Lower leg skin (tissue), 4 donors: ENCODE measurements at regions not wholly inside any gene's neighbourhood (a gene's known extent, or its start where the extent isn't known, plus 50 kb on each side); places are given as distances from the start of the nearest gene placed in this dataset.

Experiments used
- DNase-seq, 2 donors: peaks; one replicate each; pipeline ENCODE4 v3.0.0-alpha.2; 2019; ENCODE audit warnings: low spot score in 2 of 2
- H3K4me3 ChIP-seq: fragments of 200-600 bp; sonication (generic); 2 replicates; pipeline ENCODE4 v1.5.1; 2017; ENCODE audit warnings: mild to moderate bottlenecking, low read depth; ENCODE audit not compliant: poor library complexity, severe bottlenecking
- POLR2A ChIP-seq, 2 donors: fragments of 450-650 bp; IDR thresholded peaks; one replicate each; pipeline ENCODE4 v1.6.1; 2016 to 2017; ENCODE audit warnings: antibody characterized with exemption in 2 of 2, mild to moderate bottlenecking in 1 of 2, moderate library complexity in 1 of 2
- WGBS, 2 donors: methylation state at CpG; one replicate each; pipeline ENCODE4 v1.1.5; 2018; 5-methylcytosine and 5-hydroxymethylcytosine counted together
- intact Hi-C: fragments of 100-400 bp; cut with DNase I; formaldehyde crosslinking; loops from one replicate; pipeline ENCODE4 v1.15.0; 2023; ENCODE audit warnings: low total_unique reads
- TF ChIP-seq, protein P1 (sequence below), 3 donors: fragments of 450-650 bp; IDR thresholded peaks; one replicate each; pipeline ENCODE4 v1.5.1; 2016; ENCODE audit warnings: antibody characterized with exemption in 3 of 3, mild to moderate bottlenecking in 3 of 3, moderate library complexity in 2 of 3

DNA sequence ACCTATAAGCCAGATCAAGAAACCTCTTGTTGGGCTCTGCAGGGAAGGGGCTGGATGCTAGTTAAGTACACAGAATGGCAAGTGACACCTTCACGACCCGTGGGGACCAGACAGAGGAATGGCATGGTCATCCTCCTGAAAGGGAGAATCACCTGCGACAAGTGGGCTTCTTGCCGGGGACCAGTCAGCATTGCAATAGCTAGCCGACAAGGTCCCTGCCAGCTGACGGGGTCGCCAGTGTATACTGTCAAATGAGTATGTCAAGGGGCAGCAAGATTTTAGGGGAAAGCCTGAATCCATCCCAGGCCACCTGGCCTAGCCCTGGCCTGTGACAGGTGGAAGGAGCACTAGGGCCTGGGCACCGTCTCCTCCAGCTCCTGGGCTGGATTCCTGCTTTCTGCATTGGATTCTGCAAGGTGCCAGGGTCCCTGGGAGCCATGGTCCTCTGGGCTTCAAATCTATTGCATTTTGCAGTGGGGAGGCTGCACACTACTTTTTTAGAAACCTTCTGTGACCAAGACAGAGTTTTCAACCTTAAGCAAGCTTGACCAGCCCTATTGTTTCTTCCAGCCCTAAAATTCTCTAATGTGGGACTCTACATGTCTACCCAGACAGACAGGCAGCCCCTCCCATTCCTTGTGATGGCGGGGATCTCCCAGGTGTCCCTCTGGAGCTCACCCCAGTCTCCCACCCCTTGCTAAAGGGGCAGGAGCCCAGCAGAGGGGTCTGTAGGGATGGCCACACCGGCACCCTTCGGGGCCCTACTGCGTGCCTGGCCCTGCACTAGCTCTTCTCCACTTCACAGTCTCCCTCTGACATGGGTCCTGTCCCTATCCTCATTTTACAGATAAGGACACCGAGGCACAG, 178.5 kb downstream of the GLI2 start:
- TF ChIP-seq, protein P1, sequence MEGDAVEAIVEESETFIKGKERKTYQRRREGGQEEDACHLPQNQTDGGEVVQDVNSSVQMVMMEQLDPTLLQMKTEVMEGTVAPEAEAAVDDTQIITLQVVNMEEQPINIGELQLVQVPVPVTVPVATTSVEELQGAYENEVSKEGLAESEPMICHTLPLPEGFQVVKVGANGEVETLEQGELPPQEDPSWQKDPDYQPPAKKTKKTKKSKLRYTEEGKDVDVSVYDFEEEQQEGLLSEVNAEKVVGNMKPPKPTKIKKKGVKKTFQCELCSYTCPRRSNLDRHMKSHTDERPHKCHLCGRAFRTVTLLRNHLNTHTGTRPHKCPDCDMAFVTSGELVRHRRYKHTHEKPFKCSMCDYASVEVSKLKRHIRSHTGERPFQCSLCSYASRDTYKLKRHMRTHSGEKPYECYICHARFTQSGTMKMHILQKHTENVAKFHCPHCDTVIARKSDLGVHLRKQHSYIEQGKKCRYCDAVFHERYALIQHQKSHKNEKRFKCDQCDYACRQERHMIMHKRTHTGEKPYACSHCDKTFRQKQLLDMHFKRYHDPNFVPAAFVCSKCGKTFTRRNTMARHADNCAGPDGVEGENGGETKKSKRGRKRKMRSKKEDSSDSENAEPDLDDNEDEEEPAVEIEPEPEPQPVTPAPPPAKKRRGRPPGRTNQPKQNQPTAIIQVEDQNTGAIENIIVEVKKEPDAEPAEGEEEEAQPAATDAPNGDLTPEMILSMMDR (IDR thresholded peaks at IDR 0.05) = no peak
- no peak for TF ChIP-seq POLR2A (IDR thresholded peaks at IDR 0.05)
- WGBS, 2 donors = 90 to 94% methylated on average over 12 to 13 of the region's 13 CpGs
- DNase-seq = no peak
- no peak overlapping the region for H3K4me3 ChIP-seq
- intact Hi-C loops = no loop called here

DNA sequence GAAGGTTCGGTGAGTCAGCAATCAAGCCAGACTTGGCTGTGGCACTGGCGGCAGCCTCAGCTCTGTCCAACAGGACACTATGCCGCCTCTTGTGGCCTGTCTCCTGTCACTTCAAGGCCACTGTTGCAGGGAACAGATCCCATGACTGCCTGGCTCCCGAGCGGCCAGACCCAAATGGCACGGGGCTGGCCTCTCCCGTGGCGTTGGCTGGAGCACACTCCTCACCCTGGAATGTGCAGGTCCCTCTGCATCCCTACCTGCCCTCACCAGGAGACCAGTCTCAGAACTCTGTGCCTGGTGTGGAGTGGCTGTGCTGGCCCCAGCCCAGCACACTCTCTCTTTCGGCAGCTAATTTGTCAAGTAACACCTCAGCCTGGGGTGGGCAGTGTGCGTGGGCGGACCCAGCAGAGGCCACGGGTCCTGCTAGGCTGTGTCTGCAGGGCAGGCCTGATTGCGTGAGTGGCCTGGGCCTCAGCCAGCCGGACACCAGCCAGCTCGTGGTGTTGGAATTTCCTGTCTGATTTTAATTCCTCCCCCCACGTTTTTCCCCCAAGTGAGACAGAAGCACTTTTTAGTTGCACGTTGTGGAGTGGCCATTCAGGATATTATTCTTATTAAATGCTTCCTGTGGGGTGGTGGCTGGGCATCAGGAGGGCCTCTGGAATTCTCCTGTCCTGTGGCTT, 179.3 kb downstream of the GLI2 start:
- 48 to 56% methylated on average over 17 of the region's 17 CpGs for WGBS, 2 donors
- peak in 1 of 2 donors; percentile 96 for DNase-seq
- no peak for TF ChIP-seq POLR2A (IDR thresholded peaks at IDR 0.05)
- TF ChIP-seq, protein P1 (IDR thresholded peaks at IDR 0.05) = no peak
- no peak overlapping the region for H3K4me3 ChIP-seq
- intact Hi-C loops = no loop called here

DNA sequence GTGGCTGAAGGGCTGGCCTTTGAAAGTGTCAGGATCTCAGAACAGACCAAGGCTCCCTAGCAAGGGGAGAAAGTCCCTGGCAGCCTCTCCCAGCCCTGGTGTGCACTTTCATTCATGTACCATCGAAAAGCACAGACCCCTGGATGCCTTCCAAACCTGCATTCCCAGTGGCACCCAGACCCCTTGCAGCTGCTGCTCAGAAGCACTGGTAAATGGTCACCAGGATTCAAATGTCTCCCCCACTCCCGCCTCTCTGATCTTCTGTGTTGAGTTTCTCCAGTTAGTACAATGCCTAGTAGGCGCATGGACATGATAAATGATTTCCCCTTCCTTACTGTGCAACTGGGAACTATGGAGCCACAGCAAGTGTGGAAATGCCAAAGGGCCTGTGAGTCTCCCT, 180.0 kb downstream of the GLI2 start:
- TF ChIP-seq, protein P1 (IDR thresholded peaks at IDR 0.05) = no peak
- TF ChIP-seq POLR2A (IDR thresholded peaks at IDR 0.05) = no peak
- 73% methylated on average over 3 of the region's 3 CpGs for WGBS, 2 donors
- H3K4me3 ChIP-seq = no peak overlapping the region
- DNase-seq = no peak
- intact Hi-C loops = no loop called here

DNA sequence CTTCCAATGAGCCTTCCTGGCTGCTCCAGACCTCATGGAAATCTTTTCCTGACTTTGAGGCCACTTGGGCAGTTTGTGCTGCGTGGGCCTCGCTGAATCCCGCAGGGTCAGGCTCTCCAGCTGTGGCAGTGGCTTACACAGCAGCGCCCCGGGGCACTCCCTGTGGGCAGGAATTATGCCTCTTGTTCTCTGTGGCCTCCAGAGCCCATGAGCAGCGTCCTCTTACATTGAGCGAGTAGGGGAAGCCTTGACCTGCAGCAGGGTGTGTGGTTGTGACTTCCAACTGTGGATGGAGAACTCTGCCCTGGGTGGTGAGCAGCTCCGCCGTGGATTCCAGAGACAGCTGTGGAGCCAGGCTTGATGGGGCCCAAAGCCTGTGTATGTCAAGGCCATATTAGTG, 180.8 kb downstream of the GLI2 start:
- H3K4me3 ChIP-seq = no peak overlapping the region
- DNase-seq = no peak
- WGBS, 2 donors = 93 to 97% methylated on average over 9 of the region's 9 CpGs
- intact Hi-C loops = no loop called here
- TF ChIP-seq POLR2A (IDR thresholded peaks at IDR 0.05) = no peak
- TF ChIP-seq, protein P1 (IDR thresholded peaks at IDR 0.05) = no peak

DNA sequence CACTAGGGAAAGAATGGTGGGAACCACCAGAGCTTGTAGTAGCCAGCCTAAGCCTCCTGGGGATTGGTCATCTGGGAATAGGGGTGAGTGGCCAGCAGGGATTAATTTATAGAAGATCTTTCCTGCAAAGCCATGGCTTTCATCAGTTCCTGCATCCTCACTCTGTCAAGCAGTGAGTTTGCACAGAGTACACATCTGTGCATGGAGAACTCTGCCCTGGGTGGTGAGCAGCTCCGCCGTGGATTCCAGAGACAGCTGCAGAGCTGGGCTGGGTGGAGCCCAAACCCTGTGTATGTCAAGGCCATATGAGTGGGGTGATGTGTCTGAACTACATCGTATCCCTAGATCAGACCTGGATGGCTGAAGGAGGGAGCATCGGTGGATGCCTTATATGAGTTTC, 182.2 kb downstream of the GLI2 start:
- H3K4me3 ChIP-seq = no peak overlapping the region
- WGBS, 2 donors = 71 to 95% methylated on average over 4 of the region's 4 CpGs
- no peak for DNase-seq
- intact Hi-C loops = no loop called here
- TF ChIP-seq, protein P1 (IDR thresholded peaks at IDR 0.05) = no peak
- TF ChIP-seq POLR2A (IDR thresholded peaks at IDR 0.05) = no peak
